ENCODE measurements at regions not wholly inside any gene's neighbourhood (a gene's known extent, or its start where the extent isn't known, plus 50 kb on each side); places are given as distances from the start of the nearest gene placed in this dataset.

- TF ChIP-seq, protein P1, sequence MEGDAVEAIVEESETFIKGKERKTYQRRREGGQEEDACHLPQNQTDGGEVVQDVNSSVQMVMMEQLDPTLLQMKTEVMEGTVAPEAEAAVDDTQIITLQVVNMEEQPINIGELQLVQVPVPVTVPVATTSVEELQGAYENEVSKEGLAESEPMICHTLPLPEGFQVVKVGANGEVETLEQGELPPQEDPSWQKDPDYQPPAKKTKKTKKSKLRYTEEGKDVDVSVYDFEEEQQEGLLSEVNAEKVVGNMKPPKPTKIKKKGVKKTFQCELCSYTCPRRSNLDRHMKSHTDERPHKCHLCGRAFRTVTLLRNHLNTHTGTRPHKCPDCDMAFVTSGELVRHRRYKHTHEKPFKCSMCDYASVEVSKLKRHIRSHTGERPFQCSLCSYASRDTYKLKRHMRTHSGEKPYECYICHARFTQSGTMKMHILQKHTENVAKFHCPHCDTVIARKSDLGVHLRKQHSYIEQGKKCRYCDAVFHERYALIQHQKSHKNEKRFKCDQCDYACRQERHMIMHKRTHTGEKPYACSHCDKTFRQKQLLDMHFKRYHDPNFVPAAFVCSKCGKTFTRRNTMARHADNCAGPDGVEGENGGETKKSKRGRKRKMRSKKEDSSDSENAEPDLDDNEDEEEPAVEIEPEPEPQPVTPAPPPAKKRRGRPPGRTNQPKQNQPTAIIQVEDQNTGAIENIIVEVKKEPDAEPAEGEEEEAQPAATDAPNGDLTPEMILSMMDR (IDR thresholded peaks at IDR 0.05) = no peak
- DNase-seq (peak; percentile 63 to 81), ATAC-seq (peak; percentile 52 to 79 (median 70))
- Histone ChIP-seq H3K4me3 (no peak overlapping the region), H3K27me3 (ENCODE audit: insufficient read depth in 3 of 3, low read length in 2 of 3) (no peaks in the 10 kb centered on the region), H3K36me3 (ENCODE audit: insufficient read depth in 1 of 2, low read depth in 1 of 2) (no peaks in the 10 kb centered on the region), H3K27ac (no peak overlapping the region), H3K4me1 (peaks cover 21% of the 10 kb centered on the region), H3K9me3 (no peaks in the 10 kb centered on the region)
- intact Hi-C loops (cut with DNase I) = no loop called here
- WGBS, 3 donors = 10 to 19% (median 12%) methylated on average over 8 of the region's 8 CpGs
These were observed 75.3 kb upstream of the PJA2 start for GRCh38 chr5:109485030-109485429.

GRCh38 chr5:109484597-109484996 lies 74.8 kb upstream of the PJA2 start:
- Histone ChIP-seq H3K4me1 (peaks cover 21% of the 10 kb centered on the region), H3K36me3 (ENCODE audit: insufficient read depth in 1 of 2, low read depth in 1 of 2) (no peaks in the 10 kb centered on the region), H3K27ac (no peak overlapping the region), H3K27me3 (ENCODE audit: insufficient read depth in 3 of 3, low read length in 2 of 3) (no peaks in the 10 kb centered on the region), H3K9me3 (no peaks in the 10 kb centered on the region), H3K4me3 (no peak overlapping the region)
- TF ChIP-seq, protein P1 (IDR thresholded peaks at IDR 0.05) = no peak
- no peak for DNase-seq
- 30 to 42% (median 32%) methylated on average over 3 of the region's 3 CpGs for WGBS, 3 donors
- ATAC-seq = peak in 2 of 4 donors; percentile 8 to 10
- intact Hi-C loops (cut with DNase I) = no loop called here

DNA sequence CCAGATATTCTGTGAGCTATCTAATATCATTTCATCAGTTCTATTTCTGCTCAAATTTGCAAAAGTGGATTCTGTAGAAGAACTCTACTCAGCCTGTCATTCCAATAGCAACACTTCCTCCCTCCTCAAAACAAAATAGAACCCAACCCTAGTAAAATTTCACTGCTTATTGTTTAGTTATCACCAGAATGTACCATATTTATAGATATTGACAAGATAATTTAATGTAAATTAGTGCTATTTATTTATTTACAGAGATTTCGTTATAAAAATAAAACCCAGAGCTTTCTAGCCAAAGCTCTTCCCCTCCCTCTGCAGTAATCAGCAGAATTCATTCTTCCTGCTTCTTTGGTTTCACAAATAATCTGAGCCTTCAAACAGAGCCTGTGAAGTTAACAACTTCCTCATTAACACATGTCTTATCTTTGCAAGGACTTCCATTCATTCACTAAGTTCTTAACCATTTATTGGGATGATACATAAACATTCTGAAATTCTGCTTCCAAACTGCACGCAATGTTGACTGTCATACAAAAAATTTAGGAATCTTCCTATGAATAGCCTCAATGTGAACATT lies 73.7 kb upstream of the PJA2 start:
- H3K36me3 ChIP-seq (ENCODE audit: insufficient read depth in 1 of 2, low read depth in 1 of 2) = no peaks in the 10 kb centered on the region
- ATAC-seq (no peak), DNase-seq (no peak)
- TF ChIP-seq, protein P1 (IDR thresholded peaks at IDR 0.05) = no peak
- intact Hi-C loops (cut with DNase I) = no loop called here
- no peak overlapping the region for H3K27ac ChIP-seq
- 58 to 59% (median 59%) methylated on average over 2 of the region's 2 CpGs for WGBS, 3 donors
- H3K27me3 ChIP-seq (ENCODE audit: insufficient read depth in 3 of 3, low read length in 2 of 3) = no peaks in the 10 kb centered on the region
- peaks cover 21% of the 10 kb centered on the region for H3K4me1 ChIP-seq
- no peaks in the 10 kb centered on the region for H3K9me3 ChIP-seq
- H3K4me3 ChIP-seq = no peak overlapping the region

DNA sequence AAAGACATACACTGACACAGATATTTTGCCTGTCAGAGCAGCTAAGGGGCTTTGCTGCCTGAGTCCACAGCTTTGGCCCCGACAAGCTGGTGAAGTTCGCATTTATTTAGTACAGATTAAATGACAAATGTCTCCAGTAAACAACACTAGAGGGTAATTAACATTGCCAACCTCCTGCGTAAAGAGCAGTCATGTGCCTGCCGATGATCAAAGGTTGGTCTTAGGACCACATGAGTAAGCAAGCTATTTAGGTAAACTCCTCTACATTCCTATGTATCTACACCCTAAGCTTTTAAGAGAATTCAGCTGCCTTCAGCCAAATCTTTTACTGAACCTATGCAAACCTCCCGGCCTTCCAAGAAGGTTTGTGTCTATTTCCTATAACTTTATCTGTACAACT lies 73.0 kb upstream of the PJA2 start:
- DNase-seq (no peak), ATAC-seq (no peak)
- no peaks in the 10 kb centered on the region for H3K36me3 ChIP-seq (ENCODE audit: insufficient read depth in 1 of 2, low read depth in 1 of 2)
- H3K27me3 ChIP-seq (ENCODE audit: insufficient read depth in 3 of 3, low read length in 2 of 3) = no peaks in the 10 kb centered on the region
- H3K4me1 ChIP-seq = peaks cover 21% of the 10 kb centered on the region
- no peaks in the 10 kb centered on the region for H3K9me3 ChIP-seq
- H3K4me3 ChIP-seq = no peak overlapping the region
- intact Hi-C loops (cut with DNase I) = no loop called here
- 63 to 71% (median 64%) methylated on average over 5 of the region's 5 CpGs for WGBS, 3 donors
- TF ChIP-seq, protein P1 (IDR thresholded peaks at IDR 0.05) = no peak
- H3K27ac ChIP-seq = no peak overlapping the region
